OCI-M1 (cell line): ENCODE measurements at regions not wholly inside any gene's neighbourhood (a gene's known extent, or its start where the extent isn't known, plus 50 kb on each side); places are given as distances from the start of the nearest gene placed in this dataset.
"Not testable (repeated sequence)": the region's sequence is repeated elsewhere in the genome, so short reads cannot be mapped to it uniquely, and the experiment has no call there.

Source experiments
- DNase-seq: peaks from one replicate; lab custom pipeline; 2025; lab: John Stamatoyannopoulos, UW

- no peak for DNase-seq
These were observed 1467.8 kb downstream of the UQCRFS1 start for GRCh38 chr19:27744926-27745768.

DNA sequence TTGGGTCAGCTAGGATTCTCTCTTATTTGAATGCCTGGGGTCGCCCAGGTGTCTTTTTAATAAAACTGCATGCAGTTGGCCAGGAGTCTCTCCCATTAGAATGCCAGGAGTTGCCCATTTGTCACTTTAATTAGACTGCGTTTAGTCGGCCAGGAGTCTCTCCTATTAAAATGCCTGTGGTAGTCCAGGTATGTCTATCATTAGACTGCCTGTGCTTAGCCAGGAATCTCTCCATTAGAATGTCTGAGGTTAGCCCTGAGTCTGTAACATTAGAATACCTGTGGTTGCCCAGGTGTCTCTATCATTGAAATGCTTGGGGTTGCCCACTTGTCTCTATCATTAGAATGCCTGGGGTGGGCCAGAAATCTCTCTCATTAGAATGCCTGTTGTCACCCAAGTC, 1470.9 kb downstream of the UQCRFS1 start:
- DNase-seq = no peak

GRCh38 chr19:27741236-27741635, 1471.7 kb downstream of the UQCRFS1 start:
- no peak for DNase-seq

GRCh38 chr19:27740396-27740795, 1472.6 kb downstream of the UQCRFS1 start:
- no peak for DNase-seq

DNA sequence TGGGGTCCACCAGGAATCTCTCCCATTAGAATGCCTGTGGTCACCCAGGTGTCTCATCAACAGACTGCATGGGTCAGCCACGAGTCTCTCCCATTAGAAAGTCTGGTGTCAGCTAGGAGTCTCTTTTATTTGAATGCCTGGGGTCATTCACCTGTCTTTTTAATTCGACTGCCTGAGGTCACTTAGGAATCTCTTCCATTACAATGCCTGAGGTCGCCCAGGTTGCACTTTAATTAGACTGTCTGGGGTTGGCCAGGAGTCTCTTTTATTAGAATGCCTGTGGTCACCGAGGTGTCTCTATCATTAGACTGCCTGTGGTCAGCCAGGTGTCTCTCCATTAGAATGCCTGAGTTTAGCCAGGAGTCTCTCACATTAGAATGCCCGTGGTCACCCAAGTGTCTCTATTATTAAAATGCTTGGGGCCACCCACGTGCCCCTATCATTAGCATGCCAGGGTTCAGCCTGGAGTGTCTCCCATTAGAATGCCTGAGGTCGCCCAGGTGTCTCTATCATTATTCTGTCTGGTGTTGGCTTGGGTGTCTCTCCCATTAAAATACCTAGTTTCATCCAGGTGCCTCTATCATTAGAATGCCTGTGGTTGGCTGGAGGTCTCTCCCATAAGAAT, 1474.3 kb downstream of the UQCRFS1 start:
- DNase-seq = no peak

DNA sequence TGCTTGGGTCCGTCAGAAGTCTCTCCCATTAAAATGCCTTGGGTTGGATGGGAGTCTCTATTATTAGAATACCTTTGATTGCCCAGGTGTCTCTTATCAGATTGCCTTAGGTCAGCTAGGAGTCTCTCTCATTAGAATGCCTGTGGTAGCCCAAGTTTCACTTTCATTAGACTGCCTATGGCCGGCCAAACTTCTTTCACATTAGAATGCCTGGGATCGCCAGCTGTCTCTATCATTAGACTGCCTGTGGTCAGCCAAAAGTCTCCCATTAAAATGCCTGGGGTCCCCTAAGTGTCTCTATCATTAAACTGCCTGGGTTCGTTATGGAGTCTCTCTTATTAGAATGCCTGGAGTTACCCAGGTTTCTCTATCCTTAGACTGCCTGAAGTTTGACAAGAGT, 1476.7 kb downstream of the UQCRFS1 start:
- no peak for DNase-seq

DNA sequence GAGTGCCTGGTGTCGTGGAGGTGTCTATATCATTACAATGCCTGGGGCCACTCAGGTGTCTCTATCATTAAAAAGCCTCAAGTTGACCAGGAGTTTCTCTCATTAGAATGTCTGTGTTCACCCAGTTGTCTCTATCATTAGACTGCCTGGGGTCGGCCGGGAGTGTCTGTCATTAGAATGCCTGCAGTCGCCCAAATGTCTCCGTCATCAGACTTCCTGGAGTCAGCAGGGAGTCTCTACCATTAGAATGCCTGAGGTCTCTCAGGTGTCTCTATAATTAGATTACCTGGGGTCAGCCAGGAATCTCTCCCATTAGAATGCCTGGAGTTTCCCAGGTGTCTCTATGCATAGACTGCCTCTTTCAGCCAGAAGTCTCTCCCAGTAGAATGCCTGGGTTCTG, 1477.6 kb downstream of the UQCRFS1 start:
- no peak for DNase-seq

- no peak for DNase-seq
These were observed 1478.3 kb downstream of the UQCRFS1 start for GRCh38 chr19:27734496-27735220.

DNA sequence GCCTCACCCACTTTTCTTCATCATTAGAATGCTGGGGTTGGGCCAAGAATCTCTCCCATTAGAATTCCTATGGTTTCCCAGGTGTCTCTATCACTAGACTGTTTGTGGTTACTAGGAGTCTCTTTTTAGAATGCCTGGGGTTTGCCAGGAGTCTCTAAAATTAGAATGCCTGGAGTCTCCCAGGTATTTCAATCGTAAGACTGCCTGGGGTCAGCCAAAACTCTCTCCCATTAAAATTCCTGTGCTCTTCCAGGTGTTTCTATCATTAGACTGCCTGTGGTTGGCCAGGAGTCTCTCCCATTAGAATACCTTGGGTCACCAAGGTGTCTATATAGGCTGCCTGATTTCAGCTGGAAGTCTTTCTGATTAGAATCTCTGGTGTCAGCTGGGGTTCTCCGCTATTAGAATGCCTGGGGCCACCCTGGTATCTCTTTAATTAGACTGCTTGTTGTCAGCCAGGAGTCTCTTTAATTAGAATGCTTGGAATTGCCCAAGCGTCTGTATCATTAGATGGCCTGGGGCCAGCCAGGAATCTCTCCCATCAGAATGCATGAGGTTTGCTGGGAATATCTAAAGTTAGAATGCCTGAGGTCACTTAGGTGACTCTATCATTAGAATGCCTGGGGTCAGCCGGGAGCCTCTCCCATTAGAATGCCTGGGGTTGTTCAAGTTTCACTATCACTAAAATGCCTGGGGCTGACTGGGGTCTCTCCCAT, 1479.2 kb downstream of the UQCRFS1 start:
- no peak for DNase-seq

DNA sequence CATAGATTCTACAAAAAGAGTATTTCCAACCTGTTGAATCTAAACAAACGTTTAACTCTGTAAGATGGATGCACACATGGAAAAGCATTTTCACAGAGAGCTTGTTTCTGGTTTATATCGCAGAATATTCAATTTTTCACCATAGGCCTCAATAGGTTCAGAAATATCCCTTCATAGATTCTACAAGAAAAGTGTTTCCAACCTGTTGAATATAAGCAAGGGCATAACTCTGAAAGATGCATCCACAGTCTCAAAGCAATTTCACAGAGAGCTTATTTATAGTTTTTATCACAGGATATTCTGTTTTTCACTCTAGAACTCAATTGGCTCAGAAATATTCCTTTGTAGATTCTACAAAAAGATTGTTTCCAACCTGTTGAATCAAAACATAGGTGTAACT, 1483.6 kb downstream of the UQCRFS1 start:
- DNase-seq = no peak

- no peak for DNase-seq
These were observed 1490.3 kb downstream of the UQCRFS1 start for GRCh38 chr19:27722625-27723024.

DNA sequence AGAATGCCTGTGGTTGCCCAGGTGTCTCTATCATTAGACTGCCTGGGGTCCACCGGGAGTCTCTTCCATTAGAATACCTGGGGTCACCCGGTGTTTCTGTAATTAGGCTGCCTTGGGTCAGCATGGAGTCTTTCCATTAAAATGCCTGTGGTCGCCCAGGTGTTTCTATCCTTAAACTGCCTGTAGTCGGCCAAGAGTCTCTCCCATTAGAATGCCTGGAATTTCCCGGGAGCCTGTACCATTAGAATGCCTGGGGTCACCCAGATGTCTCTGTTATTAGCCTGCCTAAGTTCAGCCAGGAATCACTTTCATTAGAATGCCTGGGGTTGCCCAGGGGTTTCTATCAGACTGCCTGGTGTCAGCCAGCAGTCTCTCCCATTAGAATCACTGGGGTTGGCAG, 1492.8 kb downstream of the UQCRFS1 start:
- no peak for DNase-seq

- DNase-seq = no peak
These were observed 1493.9 kb downstream of the UQCRFS1 start for GRCh38 chr19:27719034-27719433.

- no peak for DNase-seq
These were observed 1494.7 kb downstream of the UQCRFS1 start for GRCh38 chr19:27718234-27718633.

DNA sequence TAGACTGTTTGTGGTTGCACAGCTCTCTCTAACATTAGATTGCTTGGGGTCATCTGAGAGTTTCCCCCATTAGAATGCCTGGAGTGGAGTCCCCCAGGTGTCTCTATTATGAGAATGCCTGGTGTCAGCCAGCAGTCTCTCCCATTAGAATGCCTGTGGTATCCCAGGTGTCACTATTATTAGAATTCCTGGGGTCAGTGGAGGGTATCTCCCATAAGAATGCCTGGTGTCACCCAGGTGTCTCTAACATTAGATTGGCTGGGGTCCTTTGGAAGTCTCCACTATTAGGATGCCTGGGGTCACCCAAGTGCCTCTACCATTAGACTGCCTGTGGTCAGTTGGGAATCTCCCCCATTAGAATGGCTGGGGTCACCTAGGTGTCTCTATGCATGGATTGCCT, 1495.1 kb downstream of the UQCRFS1 start:
- DNase-seq = no peak

- DNase-seq = no peak
These were observed 1496.0 kb downstream of the UQCRFS1 start for GRCh38 chr19:27716922-27717321.

DNA sequence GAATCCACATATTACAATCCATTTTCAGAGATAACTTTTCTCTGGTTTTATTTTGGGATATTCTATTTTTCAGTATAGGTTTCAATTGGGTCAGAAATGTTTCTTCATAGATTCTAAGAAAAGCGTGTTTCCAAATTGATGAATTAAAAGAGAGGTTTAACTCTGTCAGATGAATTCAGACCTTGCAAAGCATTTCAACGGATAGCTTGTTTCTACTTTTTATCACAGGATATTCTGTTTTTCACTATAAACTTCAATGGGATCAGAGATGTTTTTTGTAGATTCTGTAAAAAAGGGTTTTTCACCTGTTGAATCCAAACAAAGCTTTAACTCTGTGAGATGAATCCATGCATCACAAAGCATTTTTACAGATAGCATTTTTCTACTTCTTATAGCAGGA, 1498.1 kb downstream of the UQCRFS1 start:
- DNase-seq = peak; percentile 6

DNA sequence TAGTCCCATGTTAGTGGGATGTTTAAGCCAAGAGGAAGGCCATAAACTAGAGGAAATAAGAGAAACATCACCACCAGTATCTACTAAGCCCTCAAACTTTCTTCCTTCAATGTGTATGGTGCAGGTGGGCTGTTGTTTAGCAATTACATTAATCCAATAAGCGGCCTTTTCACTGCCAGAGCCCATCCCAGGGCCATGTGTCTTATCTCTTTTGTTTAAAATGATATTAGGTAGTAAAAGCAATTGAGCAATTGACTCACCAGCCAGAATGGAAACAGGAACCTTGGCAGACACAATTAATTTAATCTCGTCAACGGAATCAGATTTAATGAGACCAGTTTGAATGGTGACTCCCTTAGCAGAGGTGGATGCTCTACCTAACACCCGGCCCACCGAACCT, 1503.5 kb downstream of the UQCRFS1 start:
- no peak for DNase-seq

DNA sequence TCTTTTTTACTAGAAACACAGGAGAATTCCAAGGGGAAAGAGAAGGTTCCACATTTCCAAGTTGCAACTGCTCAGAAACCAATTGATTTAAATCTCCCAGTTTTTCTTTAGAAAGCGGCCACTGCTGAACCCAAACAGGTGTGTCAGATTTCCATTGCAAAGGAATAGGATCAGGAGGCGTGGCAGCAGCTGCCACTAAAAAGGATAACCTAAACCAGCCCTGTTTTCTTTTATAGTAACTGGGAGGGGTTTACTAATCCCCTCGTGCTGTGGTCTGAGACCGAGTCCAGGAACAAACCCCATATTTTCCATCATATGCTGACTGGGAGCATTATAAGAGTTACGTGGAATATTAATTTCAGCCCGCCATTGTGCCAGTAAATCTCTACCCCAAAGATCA, 1504.0 kb downstream of the UQCRFS1 start:
- DNase-seq = not testable (repeated sequence)

DNA sequence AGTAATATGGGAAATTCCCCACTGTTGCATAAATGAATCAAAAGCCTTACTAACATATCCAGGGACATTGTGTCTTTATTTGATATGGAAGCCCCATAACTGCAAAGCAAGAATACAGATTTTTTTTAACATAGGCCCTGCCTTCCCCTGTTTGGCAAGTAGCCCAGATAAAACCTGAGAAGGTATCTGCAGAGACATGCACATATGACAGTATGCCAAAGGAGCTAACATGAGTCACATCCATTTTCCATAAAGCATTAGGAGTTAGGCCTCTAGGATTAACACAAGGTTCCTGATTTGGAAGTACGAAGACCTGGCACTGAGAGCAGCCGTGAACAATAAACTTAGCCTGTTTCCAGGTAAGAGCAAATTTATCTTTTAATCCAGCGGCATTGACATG, 1505.9 kb downstream of the UQCRFS1 start:
- not testable (repeated sequence) for DNase-seq

GRCh38 chr19:27705896-27706295, 1507.1 kb downstream of the UQCRFS1 start:
- no peak for DNase-seq

- no peak for DNase-seq
These were observed 1518.4 kb downstream of the UQCRFS1 start for GRCh38 chr19:27694361-27695055.
